GM21390 (cell line): ENCODE measurements at regions not wholly inside any gene's neighbourhood (a gene's known extent, or its start where the extent isn't known, plus 50 kb on each side); places are given as distances from the start of the nearest gene placed in this dataset.
"Not testable (repeated sequence)": the region's sequence is repeated elsewhere in the genome, so short reads cannot be mapped to it uniquely, and the experiment has no call there.

ENCODE experiments used
- ATAC-seq: cut with Tn5 transposase; IDR thresholded peaks from one replicate; pipeline ENCODE4 v1.9.1; 2021; ENCODE audit not compliant: unreplicated experiment

DNA sequence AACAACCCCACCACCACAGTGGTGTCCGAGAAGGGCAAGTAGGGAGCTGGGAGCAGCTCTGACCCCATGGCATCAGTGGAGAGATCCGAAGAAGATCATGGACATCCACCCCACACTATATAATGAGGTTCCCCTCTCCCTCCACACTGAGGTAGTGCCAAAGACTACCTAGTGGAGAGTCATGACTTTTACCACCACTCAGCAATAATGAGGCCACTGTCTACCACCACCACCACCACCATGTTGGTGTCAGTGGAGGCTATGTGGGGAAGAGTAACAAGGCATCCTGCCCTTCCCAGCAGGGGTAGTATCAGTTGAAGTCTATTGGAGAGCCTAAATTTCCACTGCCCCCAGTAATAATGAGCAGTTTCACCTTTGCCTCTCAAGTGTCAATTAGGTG lies 321.7 kb upstream of the ZC3H15 start:
- ATAC-seq = no peak

GRCh38 chr2:186170693-186171092 lies 315.4 kb upstream of the ZC3H15 start:
- no peak for ATAC-seq

DNA sequence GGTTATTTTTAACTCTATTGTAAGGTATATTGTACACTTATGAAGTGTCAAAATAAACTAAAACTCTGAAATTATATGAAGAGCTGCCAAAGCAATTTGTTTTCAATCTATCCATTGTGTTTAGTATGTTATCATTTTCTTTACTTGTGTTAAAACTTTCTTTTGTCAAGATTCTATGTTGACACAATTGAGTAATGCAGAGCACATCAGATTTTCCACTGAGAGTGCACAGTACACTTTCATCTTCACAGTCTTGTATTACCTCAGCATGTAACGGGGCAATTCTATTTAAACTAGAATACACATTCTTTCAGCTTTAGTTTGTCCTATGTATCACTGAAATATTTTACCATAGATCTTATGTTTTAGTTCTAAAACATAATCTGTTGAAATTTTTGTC lies 304.4 kb upstream of the ZC3H15 start:
- no peak for ATAC-seq

- not testable (repeated sequence) for ATAC-seq
These were observed 303.7 kb upstream of the ZC3H15 start for GRCh38 chr2:186182366-186182765.

DNA sequence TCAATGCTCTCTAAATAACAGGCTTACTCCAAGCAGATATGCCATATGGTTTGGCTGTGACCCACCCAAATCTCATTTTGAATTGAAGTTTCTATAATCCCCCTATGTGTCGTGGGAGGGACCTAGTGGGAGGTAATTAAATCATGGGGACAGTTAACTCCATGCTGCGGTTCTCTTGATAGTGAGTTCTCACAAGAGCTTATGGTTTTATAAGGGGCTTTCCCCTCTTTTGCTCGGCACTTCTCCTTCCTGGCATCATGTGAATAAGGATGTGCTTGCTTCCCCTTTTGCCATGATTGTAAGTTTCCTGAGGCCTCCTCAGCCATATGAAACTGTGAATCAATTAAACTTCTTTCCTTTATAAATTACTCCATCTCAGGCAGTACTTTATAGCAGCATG lies 302.7 kb upstream of the ZC3H15 start:
- ATAC-seq = no peak

- ATAC-seq = no peak
These were observed 298.2 kb upstream of the ZC3H15 start for GRCh38 chr2:186187854-186188253.

DNA sequence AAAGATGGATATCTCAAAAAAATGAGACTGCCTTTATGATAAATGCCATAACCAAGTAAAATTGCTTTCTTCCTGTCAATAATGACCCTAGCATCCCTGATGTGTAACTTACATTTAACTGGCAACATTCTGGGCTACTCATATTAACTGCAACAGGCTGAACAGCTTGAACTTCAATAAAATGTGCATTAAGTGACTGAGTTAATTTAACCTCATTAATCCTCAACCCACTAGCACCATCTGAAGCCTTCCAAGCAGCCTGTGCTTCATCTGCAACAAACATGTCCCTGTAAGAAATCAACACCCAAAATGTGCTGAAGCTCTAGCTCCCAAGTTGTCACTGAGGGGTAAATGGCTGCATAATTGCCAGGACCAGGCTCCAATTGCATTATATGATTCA lies 296.2 kb upstream of the ZC3H15 start:
- no peak for ATAC-seq

- no peak for ATAC-seq
These were observed 290.4 kb upstream of the ZC3H15 start for GRCh38 chr2:186195696-186196095.

DNA sequence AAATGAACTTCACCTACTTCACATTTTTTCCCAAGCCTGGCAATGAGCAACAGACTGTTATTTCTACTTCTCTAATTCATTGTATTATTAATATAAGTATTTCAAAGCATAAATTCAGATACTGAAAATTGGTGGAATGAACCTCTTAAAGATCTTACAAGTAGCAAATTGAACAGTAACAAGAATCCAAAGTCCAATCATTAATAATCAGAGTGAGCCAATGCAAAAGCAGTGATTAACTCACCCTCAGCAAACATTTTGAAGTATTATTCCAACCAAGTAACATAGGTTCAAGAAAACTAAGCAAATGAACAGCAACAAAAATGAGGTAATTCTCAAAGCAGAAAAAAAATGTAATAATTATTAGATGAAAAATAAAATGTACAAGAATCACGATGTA lies 288.1 kb upstream of the ZC3H15 start:
- ATAC-seq = no peak

GRCh38 chr2:186199029-186199428 lies 287.0 kb upstream of the ZC3H15 start:
- no peak for ATAC-seq

DNA sequence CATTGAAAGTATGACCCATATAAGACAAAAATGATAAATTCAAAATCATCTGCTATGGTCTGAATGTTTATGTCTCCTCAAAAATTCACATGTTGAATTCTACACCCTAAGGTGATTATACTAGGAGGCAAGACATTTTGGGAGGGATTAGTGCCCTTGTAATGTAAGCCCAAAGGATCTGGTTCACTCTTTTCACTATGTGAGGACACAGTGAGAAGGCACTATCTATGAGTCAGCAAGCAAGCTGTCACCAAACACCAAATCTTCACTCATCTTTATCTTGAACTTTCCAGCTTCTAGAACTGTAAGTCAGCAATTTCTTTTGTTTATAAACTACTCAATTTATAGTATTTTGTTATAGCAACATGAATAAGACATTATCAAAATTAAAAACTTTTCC lies 284.7 kb upstream of the ZC3H15 start:
- ATAC-seq = no peak

DNA sequence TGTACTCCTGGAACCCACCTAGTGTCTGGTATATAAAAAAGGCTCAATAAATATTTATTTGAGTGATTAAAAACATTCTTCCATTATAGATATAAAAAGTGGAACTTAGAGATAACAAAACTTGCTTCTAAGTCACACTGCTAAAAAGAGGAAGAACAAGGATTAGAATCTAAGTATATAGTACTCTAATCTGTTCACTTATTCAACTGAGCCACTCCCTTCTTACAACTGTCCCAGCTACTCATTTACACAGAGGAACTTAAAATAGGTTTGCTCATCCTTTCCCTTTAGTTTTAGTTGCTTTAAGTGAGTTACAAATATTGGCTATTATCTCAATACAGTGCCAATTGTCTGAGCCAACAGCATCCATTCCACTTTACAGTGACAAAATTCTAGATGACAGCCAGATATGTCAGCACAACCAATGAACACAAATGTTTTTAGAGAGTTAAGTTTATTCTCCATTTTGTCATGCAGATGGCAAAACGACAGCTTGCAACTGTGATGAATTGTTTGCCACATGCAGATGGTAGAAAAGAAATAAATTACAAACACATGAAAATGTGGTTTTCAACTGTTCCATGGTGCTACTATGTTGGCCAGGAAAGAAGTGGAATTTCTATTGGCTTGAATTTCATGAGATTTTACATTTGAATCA lies 280.7 kb upstream of the ZC3H15 start:
- no peak for ATAC-seq

DNA sequence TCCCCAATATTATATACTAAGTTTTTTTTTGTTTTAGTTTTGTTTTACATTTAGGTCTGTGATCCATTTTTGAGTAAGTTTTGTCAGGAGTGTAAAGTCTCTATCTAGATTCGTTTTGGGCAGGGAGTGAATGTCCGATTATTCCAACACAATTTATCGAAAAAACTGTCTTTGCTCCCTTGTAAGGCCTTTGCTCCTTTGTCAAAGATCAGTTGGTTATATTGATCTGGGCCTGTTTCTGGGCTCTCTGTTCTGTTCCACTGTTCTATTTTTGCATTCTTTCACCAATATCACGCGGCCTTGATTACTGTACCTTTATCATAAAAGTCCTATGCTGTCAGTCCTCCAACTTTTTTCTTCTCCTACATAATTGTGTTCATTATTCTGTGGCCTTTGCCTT lies 276.5 kb upstream of the ZC3H15 start:
- ATAC-seq = no peak

DNA sequence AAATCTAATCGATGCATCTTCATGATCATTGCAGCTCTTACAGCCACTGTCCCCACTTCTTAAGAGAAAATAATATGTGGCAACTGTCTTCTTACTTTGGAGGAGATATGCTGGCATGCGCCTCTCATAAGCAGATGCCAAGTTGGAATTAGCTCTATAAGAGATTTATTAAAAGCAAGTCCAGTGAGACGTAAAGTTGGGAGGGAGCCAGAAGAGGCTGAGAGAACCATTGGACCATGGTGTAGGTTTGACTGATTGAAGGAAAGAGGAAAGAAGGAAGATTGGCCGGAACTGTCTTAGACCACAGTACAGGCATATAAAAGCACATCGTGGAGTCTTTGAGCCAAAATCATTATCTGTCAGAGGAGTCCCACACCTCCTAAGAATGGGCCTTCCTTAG lies 265.7 kb upstream of the ZC3H15 start:
- ATAC-seq = no peak

DNA sequence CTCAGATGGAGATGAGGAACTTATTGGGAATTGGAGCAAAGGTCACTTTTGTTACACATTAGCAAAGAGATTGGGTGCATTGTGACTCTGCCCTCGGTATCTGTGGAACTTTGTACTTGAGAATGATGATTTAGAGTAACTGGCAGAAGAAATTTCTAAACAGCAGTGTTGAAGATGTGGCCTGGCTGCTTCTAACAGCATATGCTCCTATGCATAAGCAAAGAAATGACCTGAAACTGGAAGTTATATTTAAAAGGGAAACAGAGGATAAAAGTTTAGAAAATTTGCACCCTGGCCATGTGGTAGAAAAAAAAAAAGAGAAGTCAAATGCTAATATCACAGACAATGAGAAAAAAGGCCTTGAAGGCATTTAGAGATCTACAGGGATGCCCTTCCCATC lies 256.8 kb upstream of the ZC3H15 start:
- no peak for ATAC-seq

- no peak for ATAC-seq
These were observed 244.2 kb upstream of the ZC3H15 start for GRCh38 chr2:186241874-186242273.

GRCh38 chr2:186254759-186255158 lies 231.3 kb upstream of the ZC3H15 start:
- no peak for ATAC-seq

GRCh38 chr2:186255823-186256222 lies 230.2 kb upstream of the ZC3H15 start:
- no peak for ATAC-seq

DNA sequence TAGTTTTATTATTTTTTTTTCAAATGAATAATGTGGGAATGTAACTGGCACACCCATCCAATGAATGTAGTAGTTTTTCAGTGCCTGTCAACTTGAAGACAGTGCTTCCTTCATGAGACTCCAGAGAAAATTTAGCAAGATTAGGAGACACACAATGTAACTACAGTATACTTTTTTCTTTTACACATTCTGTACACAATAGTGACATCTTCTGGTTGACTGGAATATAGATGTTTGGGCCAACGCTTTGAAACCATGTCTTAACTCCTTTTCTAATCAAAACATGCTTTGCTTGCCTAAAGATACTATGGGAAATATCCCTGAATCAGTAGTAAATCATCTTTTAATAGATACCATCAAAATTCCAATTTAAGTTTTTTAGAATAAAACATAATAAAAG lies 229.5 kb upstream of the ZC3H15 start:
- peak; percentile 78 for ATAC-seq

DNA sequence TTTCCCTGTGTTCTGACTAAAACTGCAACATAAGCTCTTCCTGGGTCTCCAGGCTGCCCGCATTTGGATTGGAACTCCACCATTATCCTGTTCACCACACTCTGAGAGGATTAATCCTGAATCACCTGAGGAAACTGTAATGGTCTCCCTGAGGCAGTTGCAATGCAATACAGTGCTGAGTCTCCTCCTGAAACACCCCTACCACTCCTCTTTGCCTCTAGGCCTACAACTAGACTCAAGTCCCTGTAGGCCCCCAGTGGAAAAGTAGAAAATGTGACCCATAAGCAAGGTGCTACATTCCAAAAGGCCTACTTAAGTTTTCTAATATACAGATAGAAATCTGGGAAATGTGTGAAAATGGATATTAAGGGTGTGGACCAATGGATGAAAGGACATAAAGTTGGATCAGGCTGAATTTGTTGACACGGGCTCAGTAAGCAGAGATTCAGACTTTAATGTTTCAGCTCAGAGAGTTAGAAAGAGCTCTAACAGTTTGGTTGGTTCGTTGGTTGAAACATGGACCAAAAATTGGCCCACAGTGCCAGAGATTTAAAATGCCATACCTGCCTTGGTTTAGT lies 222.3 kb upstream of the ZC3H15 start:
- ATAC-seq = no peak

DNA sequence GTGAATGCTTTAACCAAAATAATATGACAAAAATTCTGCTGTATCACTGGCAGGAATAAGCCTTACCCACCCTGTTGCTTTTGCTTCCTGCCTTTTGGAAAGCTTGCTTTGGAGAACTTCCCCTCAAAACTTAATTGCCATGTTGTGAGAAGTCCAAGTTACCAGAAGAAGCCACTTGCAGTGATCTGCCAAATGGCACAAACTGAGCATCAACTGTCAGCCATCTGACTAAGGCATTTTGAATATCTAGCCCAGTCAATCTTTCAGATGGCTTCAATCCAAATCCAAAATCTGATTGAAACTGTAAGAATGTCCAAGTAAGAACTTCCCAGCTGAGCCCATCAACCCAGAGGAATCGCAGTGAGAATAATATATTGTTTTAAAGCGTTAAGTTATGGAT lies 216.5 kb upstream of the ZC3H15 start:
- no peak for ATAC-seq

- ATAC-seq = no peak
These were observed 212.1 kb upstream of the ZC3H15 start for GRCh38 chr2:186273953-186274352.

DNA sequence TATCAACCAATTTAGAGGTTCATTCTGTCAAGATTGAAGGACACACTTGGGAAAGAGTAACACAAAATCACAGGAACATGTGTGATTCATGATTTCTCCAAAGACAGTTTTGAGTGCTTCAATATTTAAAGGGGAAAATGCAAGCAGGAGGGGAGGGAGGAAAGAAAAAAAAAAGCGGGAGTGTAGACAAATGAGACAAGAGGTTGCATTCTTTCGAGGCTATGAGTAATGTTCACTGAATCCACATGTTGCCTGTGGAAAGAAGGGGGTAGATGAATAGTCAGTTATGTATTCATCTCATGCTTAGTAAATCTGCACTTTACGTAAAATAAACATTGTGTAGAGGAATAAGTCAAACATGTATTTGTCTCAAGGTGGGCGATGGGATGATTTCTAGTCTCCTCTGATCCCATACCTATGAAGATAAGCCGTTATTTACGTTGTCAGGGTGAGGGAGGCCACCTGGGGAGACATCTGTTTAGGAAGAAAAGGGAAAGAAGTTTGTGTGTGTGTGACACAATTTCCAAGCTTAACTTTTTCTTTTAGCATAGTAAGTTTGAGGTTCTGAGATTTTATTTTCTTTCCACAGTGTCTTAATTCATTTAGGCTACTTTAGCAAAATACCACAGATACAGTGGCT lies 211.0 kb upstream of the ZC3H15 start:
- no peak for ATAC-seq
